GM21381 (cell line): ENCODE measurements at regions not wholly inside any gene's neighbourhood (a gene's known extent, or its start where the extent isn't known, plus 50 kb on each side); places are given as distances from the start of the nearest gene placed in this dataset.

Experiments used
- ATAC-seq: cut with Tn5 transposase; IDR thresholded peaks from one replicate; pipeline ENCODE4 v1.9.1; 2021; ENCODE audit warnings: mild to moderate bottlenecking, moderate library complexity; ENCODE audit not compliant: unreplicated experiment

- ATAC-seq: no peak
Observed at GRCh38 chr15:95512906-95513305, 817.6 kb upstream of the NR2F2 start.

GRCh38 chr15:95519887-95520286 lies 810.6 kb upstream of the NR2F2 start:
- no peak for ATAC-seq

GRCh38 chr15:95520511-95520910 lies 810.0 kb upstream of the NR2F2 start:
- no peak for ATAC-seq

- no peak for ATAC-seq
Observed at GRCh38 chr15:95520922-95521321, 809.6 kb upstream of the NR2F2 start.

- no peak for ATAC-seq
Observed at GRCh38 chr15:95522533-95522932, 808.0 kb upstream of the NR2F2 start.

GRCh38 chr15:95528920-95529319 lies 801.6 kb upstream of the NR2F2 start:
- ATAC-seq: no peak

DNA sequence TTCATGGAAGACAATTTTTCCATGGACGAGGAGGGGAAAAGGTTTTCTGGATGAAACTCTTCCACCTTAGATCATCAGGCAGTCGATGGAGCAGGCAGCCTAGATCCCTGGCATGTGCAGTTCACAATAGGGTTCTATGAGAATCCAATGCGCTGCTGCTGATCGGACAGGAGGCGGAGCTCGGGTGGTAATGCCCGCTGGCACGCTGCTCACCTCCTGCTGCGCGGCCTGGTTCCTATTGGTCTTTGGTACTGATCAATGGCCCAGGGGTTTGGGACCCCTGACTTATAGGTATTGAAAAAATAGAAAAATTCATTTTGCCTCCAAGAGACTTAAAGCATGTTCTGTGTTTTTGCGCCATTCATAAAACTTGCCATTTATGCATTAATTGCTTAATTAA lies 793.9 kb upstream of the NR2F2 start:
- ATAC-seq: no peak

DNA sequence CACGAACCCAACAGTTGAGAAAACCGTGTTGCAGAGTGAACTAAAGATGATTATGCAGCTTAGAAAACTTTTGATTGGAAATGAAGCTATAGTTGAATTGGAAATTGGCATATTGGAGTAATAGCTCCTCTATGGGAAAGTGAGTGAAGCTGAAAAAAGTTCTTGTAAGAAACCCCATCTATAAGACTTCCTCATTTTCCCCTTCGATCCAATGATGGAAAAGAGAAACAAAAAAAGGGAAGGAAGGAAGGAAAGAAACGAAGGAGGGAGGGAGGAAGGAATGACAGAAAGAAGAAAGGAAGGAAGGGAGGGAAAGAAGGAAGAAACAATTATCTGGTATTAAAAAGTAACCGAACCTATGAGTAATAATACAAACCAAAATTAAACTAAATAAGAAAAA lies 791.8 kb upstream of the NR2F2 start:
- ATAC-seq: no peak

GRCh38 chr15:95541301-95541700 lies 789.2 kb upstream of the NR2F2 start:
- no peak for ATAC-seq

DNA sequence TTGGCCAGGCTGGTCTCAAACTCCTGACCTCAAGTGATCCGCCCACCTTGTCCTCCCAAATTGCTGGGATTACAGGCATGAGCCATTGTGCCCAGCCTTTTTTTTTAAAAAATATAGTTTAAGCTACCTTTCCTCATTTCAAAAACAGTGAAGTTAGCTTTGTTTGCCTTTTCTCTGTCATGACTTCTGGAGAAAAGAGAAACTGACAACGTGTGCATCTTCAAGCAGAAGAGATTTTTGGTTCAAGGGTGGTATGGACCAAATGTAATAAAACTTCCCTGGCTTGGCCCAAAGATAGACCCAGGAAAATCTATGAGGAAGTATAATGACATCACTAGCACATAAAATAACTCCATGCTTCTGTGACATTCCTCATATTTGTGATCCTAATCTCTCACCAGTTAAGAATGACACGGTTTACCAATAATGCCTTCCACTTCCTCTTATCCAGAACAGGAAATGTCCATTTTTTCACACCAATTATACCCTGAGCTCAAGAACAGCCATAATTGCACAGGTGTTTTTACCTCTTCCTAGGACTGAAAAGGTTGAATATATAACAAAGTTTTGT lies 781.2 kb upstream of the NR2F2 start:
- ATAC-seq: no peak

GRCh38 chr15:95550702-95551101 lies 779.8 kb upstream of the NR2F2 start:
- no peak for ATAC-seq

- ATAC-seq: no peak
Observed at GRCh38 chr15:95556225-95556624, 774.3 kb upstream of the NR2F2 start.

DNA sequence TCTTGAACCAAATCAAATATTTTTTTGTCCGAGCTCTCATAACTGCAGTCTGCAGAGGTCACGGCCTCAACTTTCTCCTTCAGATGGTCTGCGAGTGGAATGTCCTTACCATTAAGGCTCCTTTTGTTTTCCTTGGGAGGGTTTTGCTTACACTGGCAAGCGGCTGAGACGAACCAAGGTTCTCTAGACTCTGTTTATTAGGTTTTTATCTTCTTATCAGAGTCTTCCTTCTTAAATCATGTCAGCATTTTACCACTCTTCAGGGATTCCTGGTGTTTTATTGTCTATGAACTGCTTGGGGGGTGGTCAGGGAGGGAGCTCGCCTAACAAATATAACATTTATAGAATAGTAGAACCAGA lies 773.7 kb upstream of the NR2F2 start:
- no peak for ATAC-seq

DNA sequence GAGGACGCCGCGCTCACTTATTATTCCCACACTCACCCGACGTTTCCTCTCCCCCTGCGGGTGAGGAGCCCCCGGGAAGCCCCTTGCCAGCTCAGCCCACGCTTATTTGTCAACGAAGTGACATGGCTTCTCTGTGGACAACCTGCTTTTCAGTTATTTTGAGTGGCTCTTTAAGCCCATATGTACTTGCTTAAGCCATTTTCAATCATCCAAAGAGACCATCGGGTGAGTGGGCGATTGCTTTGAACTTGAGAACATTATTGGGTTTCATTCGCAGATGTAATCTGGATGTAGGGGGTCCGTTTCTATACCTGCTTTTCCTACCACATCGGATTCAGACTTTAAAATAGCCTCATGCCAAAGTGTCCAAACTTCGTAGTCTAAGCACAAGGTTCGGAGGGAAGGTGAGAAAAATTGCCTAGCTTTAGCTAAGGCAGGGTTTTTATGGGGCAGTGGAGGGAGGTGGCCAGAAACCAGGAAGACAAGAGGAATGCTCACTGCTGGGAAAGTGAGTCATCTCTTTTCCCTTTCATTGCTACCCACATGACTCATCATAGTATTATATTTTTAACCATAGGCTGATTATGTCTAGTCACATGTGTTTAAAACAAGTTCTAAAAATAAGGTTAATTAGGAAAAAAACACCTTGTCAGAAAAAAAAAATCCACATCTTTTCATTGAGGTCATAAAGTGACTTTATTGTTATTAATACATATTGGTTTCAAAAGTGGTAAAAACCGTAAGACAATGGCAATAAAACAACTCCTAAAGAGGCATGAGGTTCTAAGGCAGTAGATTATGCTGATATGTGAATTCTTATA lies 773.1 kb upstream of the NR2F2 start:
- ATAC-seq: no peak

DNA sequence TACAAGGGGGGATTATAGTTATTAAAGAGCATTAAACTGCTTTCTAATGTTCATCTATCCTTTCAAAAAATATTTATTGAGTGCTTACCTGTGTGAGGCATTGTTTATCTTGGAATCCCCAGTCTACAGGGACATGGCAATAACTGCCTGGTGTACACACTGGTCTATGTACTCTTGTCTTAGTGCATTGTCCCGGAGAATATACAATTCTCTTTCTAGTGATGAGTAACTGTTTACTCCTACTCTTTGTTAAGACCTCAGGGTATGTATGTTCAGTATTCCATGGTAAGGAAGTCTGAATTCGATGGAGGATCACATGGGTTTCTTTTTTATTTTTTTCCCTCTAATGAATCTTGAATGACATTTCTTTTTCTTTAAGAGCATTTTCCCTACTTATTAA lies 772.4 kb upstream of the NR2F2 start:
- no peak for ATAC-seq

GRCh38 chr15:95558916-95559315 lies 771.6 kb upstream of the NR2F2 start:
- no peak for ATAC-seq

DNA sequence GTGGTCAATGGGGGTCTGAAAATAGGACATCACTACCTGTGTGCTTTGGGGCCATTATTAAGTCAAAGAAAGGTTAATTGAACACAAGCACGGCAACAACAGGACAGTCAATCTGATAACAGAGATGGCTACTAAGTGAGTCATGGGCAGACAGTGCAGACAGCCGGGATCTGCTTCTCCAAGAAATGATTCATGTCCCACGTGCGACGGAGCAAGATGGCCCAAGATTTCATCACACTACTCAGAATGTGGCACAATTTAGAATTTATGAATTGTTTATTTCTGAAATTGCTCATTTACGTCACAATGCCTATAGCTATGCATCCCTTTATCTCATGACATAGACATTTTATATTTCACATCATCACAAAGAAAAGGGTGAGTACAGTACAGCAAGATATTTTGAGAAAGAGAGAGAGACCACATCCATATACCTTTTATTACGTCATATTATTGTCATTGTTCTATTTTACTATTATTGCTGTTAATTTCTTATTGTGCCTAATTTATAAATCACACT lies 770.6 kb upstream of the NR2F2 start:
- ATAC-seq: no peak

DNA sequence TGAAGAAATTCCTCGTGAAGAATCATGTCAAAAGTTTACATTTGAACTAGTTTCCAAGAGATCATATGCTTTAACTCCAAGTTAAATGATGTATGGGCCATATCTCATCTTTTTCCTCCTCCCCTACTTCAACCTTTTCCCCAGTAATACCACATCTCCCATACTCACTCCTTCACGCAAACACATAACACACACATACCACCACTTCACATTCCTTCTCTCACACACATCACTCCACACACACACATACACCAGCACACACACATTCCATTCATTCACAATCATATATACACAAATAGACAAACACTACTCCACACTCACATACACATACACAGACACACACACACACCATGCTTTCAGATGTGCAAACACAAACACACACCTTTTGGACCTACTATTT lies 769.0 kb upstream of the NR2F2 start:
- no peak for ATAC-seq

DNA sequence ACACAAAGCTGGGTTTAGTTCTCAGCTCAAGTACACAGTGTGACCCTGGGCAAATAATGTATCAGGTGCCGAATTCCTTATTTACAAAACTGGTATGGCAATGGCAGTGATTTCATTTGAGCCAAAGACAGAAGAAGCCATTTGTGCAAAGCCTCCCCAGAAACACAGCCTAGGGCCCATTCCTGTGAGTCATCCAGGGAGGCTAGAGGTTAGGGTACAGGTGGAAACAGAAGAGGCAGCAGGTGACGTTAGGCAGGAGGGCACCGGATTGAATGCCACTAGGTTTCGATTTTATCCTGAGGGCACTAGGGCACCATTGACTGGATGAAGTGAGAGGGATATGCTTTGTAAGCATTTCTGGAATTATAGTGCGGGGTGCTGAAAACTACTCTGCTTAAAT lies 766.9 kb upstream of the NR2F2 start:
- no peak for ATAC-seq

- ATAC-seq: no peak
Observed at GRCh38 chr15:95565016-95565600, 765.4 kb upstream of the NR2F2 start.

DNA sequence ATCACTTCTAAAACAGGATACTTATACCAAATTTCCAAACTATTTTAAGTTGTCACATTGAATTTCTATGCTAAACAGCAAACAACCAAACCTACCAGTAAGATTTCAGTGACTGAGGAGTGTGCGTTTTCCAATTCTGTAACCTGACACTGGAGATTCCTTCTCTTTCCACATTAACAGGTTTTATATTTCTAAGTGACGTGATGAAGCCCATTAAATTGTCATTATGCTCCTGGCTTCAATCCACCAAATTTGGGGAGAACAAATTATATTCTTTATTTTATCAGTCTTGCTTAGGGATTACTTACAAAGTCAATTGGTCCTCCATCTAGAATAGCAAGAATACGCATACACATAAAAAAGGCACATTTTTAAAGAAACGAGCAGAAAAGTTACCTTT lies 764.8 kb upstream of the NR2F2 start:
- no peak for ATAC-seq

DNA sequence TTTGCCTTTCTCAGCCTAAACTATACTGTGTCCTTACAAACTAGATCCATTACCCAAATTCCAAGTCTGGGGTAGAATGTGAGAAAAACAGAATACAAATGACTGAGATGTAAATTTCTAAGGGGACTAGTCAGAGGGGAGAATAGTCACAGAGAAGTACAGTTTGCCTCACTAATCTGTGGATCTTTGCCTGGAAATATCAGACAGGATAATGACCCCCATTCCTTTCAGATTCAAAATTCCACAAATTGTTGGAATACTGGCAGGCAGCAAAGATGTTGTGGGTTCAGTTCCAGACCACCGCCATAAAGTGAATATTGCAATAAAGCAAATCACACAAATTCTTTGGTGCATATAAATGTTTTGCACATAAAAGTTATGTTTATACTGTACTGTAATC lies 762.8 kb upstream of the NR2F2 start:
- no peak for ATAC-seq
